ENCODE measurements at regions not wholly inside any gene's neighbourhood (a gene's known extent, or its start where the extent isn't known, plus 50 kb on each side); places are given as distances from the start of the nearest gene placed in this dataset.

DNA sequence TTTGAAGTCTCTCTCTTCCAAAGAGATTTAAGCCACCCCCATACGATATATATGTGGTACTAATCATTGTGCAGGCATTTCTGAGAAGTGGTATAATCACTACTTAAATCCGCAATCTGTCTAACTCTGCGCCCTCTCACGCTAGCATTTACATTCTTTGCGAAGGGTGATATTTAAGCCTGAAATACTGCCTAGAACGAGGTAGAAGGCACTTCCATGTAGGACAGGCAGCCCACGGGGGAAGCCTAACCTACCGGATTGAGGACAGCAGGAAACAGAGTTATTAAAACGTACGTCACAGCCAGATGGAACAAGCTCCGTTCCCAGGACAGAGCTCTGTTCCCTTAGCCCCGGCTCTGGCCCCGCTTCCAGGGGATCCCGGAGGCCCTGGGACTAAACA, 59.3 kb upstream of the ECHDC3 start:
- Histone ChIP-seq H3K9ac (ENCODE audit: low read depth in 1 of 3, low read length in 3 of 3) (no peak overlapping the region), H3K9me3 (ENCODE audit: control insufficient read depth in 3 of 3, low read length in 3 of 3) (no peaks in the 10 kb centered on the region), H3K27ac (ENCODE audit: low read depth, low read length) (no peak overlapping the region), H3K4me1 (ENCODE audit: control insufficient read depth in 3 of 3, insufficient read depth in 3 of 3, low read length in 3 of 3) (peaks cover 8 to 11% (median 9%) of the 10 kb centered on the region in 3 donors), H3K27me3 (ENCODE audit: control insufficient read depth in 3 of 3, insufficient read depth in 3 of 3, low read length in 3 of 3) (peaks cover 3 to 27% (median 14%) of the 10 kb centered on the region in 3 donors), H3K4me3 (ENCODE audit: low read length in 3 of 3) (no peak overlapping the region), H3K36me3 (ENCODE audit: control insufficient read depth in 3 of 3, insufficient read depth in 3 of 3, low read length in 3 of 3) (no peaks in the 10 kb centered on the region)

DNA sequence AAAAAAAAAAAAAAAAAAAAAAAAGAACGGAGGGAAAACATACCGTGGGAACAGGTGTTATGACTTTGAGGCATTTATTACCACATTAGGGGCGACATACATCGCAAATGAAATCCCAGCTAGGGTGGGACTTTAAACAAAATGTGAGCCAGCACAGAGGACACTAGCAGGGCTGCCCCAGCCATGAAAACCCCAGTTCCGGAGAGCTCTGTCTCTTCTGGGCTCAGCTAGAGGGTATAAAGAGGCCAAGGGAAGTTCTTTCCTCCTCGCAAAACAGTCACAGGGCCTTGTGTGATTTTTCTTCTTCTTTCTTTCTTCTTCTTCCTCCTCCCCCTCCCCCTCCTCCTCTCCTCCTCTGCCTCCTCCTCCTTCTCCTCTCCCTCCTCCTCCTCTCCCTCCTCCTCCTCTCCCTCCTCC, 59.9 kb upstream of the ECHDC3 start:
- H3K27ac ChIP-seq (ENCODE audit: low read depth, low read length), result no peak overlapping the region
- H3K4me1 ChIP-seq (ENCODE audit: control insufficient read depth in 3 of 3, insufficient read depth in 3 of 3, low read length in 3 of 3), result peaks cover 8 to 11% (median 9%) of the 10 kb centered on the region in 3 donors

DNA sequence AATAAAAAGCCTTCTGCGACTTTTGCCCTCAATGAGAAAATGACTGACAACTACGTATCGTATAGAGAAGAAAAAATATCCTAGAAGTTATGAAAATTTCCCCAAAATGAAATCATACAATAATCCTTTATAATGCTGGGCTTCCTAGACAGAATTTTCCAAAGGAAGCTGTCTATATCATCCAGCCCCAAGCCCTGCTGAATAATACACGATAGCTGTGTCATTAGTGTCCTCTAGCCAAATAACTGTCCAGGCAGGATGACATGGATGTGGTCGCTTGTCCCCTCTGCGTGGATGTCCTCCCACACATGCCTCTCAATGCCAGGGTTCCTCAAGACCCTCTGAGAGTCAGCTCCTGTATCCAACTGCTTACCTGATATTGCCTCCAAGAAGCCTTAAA, 61.7 kb upstream of the ECHDC3 start:
- peaks cover 3 to 33% (median 21%) of the 10 kb centered on the region in 3 donors for H3K27me3 ChIP-seq (ENCODE audit: control insufficient read depth in 3 of 3, insufficient read depth in 3 of 3, low read length in 3 of 3)
- no peaks in the 10 kb centered on the region for H3K9me3 ChIP-seq (ENCODE audit: control insufficient read depth in 3 of 3, low read length in 3 of 3)
- H3K4me1 ChIP-seq (ENCODE audit: control insufficient read depth in 3 of 3, insufficient read depth in 3 of 3, low read length in 3 of 3), result peaks cover 7 to 11% (median 9%) of the 10 kb centered on the region in 3 donors
- no peak overlapping the region for H3K27ac ChIP-seq (ENCODE audit: low read depth, low read length)
- H3K4me3 ChIP-seq (ENCODE audit: low read length in 3 of 3), result no peak overlapping the region
- no peak overlapping the region for H3K9ac ChIP-seq (ENCODE audit: low read depth in 1 of 3, low read length in 3 of 3)
- no peaks in the 10 kb centered on the region for H3K36me3 ChIP-seq (ENCODE audit: control insufficient read depth in 3 of 3, insufficient read depth in 3 of 3, low read length in 3 of 3)

More for the DNA sequence above, 59.9 kb upstream of the ECHDC3 start:
- H3K27me3 ChIP-seq (ENCODE audit: control insufficient read depth in 3 of 3, insufficient read depth in 3 of 3, low read length in 3 of 3), result peaks cover 3 to 31% (median 16%) of the 10 kb centered on the region in 3 donors
- H3K9ac ChIP-seq (ENCODE audit: low read depth in 1 of 3, low read length in 3 of 3), result no peak overlapping the region
- H3K36me3 ChIP-seq (ENCODE audit: control insufficient read depth in 3 of 3, insufficient read depth in 3 of 3, low read length in 3 of 3), result no peaks in the 10 kb centered on the region
- H3K4me3 ChIP-seq (ENCODE audit: low read length in 3 of 3), result no peak overlapping the region
- no peaks in the 10 kb centered on the region for H3K9me3 ChIP-seq (ENCODE audit: control insufficient read depth in 3 of 3, low read length in 3 of 3)

DNA sequence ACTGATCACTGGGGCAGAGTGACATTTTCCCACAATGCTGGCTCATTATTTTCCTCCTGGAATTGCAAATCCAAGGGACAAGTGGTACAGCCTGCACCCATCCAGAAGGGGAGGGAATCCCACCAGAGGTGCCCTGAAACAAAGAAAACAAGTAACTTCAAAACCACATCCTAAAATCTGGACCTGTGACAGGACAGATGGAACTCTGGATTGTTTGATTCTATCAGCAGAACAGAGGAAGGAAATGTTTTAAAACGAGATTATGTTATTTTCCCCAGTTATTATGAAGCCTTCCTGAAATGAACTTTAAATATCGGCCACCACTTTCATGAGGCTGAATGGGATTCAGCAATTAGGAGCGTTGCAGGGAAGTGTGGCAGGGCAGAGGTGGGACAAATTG, 62.2 kb upstream of the ECHDC3 start:
- H3K27ac ChIP-seq (ENCODE audit: low read depth, low read length), result no peak overlapping the region
- peaks cover 3 to 33% (median 21%) of the 10 kb centered on the region in 3 donors for H3K27me3 ChIP-seq (ENCODE audit: control insufficient read depth in 3 of 3, insufficient read depth in 3 of 3, low read length in 3 of 3)
- H3K4me1 ChIP-seq (ENCODE audit: control insufficient read depth in 3 of 3, insufficient read depth in 3 of 3, low read length in 3 of 3), result peaks cover 3 to 9% (median 5%) of the 10 kb centered on the region in 3 donors
- H3K36me3 ChIP-seq (ENCODE audit: control insufficient read depth in 3 of 3, insufficient read depth in 3 of 3, low read length in 3 of 3), result no peaks in the 10 kb centered on the region
- H3K9me3 ChIP-seq (ENCODE audit: control insufficient read depth in 3 of 3, low read length in 3 of 3), result no peaks in the 10 kb centered on the region
- no peak overlapping the region for H3K4me3 ChIP-seq (ENCODE audit: low read length in 3 of 3)
- H3K9ac ChIP-seq (ENCODE audit: low read depth in 1 of 3, low read length in 3 of 3), result no peak overlapping the region

DNA sequence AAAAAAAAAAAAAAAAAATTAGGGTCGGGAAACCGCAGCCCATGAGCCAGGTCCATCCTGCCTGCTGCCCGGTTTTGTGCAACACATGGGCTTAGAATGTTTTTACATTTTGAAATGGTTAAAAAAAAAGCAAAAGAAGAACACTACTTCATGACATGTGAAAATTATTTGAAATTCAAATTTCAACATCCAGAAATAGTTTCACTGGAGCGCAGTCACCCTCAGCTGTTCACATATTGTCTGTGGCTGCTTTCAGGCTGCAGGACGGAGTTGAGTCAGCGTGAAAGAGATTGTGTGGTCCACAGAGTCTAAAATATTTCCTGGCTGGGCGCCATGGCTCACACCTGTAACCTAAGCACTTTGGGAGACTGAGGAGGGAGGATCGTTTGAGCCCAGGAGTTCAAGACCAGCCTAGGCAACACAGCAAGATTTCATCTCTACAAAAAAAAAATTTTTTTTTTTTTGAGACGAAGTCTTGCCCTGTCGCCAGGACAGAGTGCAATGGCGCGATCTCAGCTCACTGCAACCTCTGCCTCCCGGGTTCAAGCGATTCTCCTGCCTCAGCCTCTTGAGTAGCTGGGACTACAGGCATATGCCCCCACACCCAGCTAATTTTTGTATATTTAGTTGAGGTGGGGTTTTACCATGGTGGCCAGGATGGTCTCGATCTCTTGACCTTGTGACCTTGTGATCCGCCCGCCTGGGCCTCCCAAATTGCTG, 63.9 kb upstream of the ECHDC3 start:
- H3K4me1 ChIP-seq (ENCODE audit: control insufficient read depth in 3 of 3, insufficient read depth in 3 of 3, low read length in 3 of 3), result no peaks in the 10 kb centered on the region

DNA sequence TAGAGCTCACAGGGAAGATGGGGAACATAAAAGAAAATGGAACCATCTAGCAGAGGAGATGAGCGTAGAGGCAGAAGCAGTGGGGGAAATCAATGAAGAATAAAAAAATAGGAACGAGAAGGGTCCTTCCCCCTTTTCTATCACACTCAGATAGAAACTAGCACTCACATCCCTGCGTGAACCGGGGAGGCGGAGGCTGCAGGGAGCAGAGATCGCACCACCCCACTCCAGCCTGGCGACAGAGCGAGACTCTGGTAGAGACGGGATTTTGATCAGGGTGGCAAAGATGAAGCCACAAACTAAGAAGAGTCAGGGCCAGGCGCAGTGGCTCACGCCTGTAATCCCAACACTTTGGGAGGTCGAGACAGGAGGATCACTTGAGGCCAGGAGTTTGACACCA, 64.7 kb upstream of the ECHDC3 start:
- H3K9me3 ChIP-seq (ENCODE audit: control insufficient read depth in 3 of 3, low read length in 3 of 3), result no peaks in the 10 kb centered on the region
- peaks cover 3 to 27% (median 21%) of the 10 kb centered on the region in 3 donors for H3K27me3 ChIP-seq (ENCODE audit: control insufficient read depth in 3 of 3, insufficient read depth in 3 of 3, low read length in 3 of 3)
- no peak overlapping the region for H3K4me3 ChIP-seq (ENCODE audit: low read length in 3 of 3)
- H3K4me1 ChIP-seq (ENCODE audit: control insufficient read depth in 3 of 3, insufficient read depth in 3 of 3, low read length in 3 of 3), result no peaks in the 10 kb centered on the region
- no peaks in the 10 kb centered on the region for H3K36me3 ChIP-seq (ENCODE audit: control insufficient read depth in 3 of 3, insufficient read depth in 3 of 3, low read length in 3 of 3)
- H3K9ac ChIP-seq (ENCODE audit: low read depth in 1 of 3, low read length in 3 of 3), result no peak overlapping the region
- H3K27ac ChIP-seq (ENCODE audit: low read depth, low read length), result no peak overlapping the region

More for the DNA sequence above, 63.9 kb upstream of the ECHDC3 start:
- Histone ChIP-seq H3K4me3 (ENCODE audit: low read length in 3 of 3) (no peak overlapping the region), H3K9me3 (ENCODE audit: control insufficient read depth in 3 of 3, low read length in 3 of 3) (no peaks in the 10 kb centered on the region), H3K27me3 (ENCODE audit: control insufficient read depth in 3 of 3, insufficient read depth in 3 of 3, low read length in 3 of 3) (peaks cover 3 to 31% (median 21%) of the 10 kb centered on the region in 3 donors), H3K9ac (ENCODE audit: low read depth in 1 of 3, low read length in 3 of 3) (no peak overlapping the region), H3K36me3 (ENCODE audit: control insufficient read depth in 3 of 3, insufficient read depth in 3 of 3, low read length in 3 of 3) (no peaks in the 10 kb centered on the region), H3K27ac (ENCODE audit: low read depth, low read length) (no peak overlapping the region)

DNA sequence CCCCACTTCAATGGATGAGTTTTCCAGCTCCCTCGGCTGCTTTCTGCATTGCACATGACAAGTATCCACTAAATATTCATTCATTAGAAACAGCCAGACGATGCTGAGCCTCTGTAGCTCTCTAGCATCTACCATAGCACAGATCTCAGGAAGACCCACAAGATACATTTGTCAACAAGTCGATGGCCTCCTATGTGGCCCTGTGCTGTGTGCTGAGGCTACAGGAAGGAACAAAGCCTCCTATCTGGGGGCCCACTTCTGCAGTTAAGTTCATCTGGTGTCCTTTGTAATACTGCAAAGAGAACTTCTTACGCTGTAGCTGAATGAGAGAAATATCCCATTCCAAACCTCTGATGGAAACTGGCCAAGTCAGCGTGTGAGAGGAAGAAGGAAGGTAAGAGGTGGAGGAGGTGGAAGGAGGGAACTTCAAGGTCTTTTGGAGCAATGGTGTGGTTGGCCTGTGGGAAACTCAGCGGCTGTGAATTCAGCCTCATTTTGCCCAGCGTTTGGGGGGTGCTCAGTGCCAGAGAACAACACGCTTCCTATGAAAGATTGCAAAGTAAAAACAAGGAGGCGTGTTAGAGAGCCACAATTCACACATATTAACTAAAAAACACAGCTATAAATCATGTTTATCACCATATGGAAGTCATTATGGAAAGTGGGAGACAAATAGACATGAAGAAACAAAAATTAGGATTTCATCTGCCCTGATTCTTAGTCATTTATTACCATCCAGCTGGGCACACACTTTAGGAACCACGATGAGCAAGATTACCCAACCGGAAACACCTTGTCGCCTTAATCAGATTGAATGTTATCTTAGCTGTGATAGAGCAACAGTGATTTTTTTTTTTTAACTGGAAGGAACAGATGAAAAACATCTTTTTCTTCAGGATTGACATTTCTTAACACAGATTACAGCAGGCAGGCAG, 62.2 kb upstream of the USP6NL start:
- H3K36me3 ChIP-seq (ENCODE audit: control insufficient read depth in 3 of 3, insufficient read depth in 3 of 3, low read length in 3 of 3), result no peaks in the 10 kb centered on the region
- no peak overlapping the region for H3K4me3 ChIP-seq (ENCODE audit: low read length in 3 of 3)
- no peaks in the 10 kb centered on the region for H3K4me1 ChIP-seq (ENCODE audit: control insufficient read depth in 3 of 3, insufficient read depth in 3 of 3, low read length in 3 of 3)
- H3K27me3 ChIP-seq (ENCODE audit: control insufficient read depth in 3 of 3, insufficient read depth in 3 of 3, low read length in 3 of 3), result peaks cover 0 to 9% (median 6%) of the 10 kb centered on the region in 3 donors
- no peak overlapping the region for H3K9ac ChIP-seq (ENCODE audit: low read depth in 1 of 3, low read length in 3 of 3)
- no peaks in the 10 kb centered on the region for H3K9me3 ChIP-seq (ENCODE audit: control insufficient read depth in 3 of 3, low read length in 3 of 3)
- no peak overlapping the region for H3K27ac ChIP-seq (ENCODE audit: low read depth, low read length)

DNA sequence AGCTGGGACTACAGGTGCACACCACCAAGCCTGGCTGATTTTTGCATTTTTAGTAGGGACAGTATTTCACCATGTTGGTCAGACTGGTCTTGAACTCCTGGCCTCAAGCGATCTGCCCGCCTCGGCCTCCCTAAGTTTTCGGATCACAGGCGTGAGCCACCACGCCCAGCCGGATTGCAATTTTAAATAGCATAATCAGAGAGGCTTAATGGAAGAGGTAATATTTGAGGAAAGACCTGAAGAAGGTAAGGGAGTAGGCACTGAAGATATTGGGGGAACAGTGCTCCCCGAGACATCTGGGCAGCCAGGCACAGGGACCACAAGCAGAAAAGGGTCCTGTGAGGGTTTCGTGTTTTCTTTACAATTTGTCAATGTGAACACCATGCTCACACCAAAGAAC, 61.4 kb upstream of the USP6NL start:
- Histone ChIP-seq H3K9me3 (ENCODE audit: control insufficient read depth in 3 of 3, low read length in 3 of 3) (no peaks in the 10 kb centered on the region), H3K4me3 (ENCODE audit: low read length in 3 of 3) (no peak overlapping the region), H3K27me3 (ENCODE audit: control insufficient read depth in 3 of 3, insufficient read depth in 3 of 3, low read length in 3 of 3) (peaks cover 0 to 9% (median 6%) of the 10 kb centered on the region in 3 donors), H3K9ac (ENCODE audit: low read depth in 1 of 3, low read length in 3 of 3) (no peak overlapping the region), H3K4me1 (ENCODE audit: control insufficient read depth in 3 of 3, insufficient read depth in 3 of 3, low read length in 3 of 3) (no peaks in the 10 kb centered on the region), H3K27ac (ENCODE audit: low read depth, low read length) (no peak overlapping the region), H3K36me3 (ENCODE audit: control insufficient read depth in 3 of 3, insufficient read depth in 3 of 3, low read length in 3 of 3) (no peaks in the 10 kb centered on the region)

DNA sequence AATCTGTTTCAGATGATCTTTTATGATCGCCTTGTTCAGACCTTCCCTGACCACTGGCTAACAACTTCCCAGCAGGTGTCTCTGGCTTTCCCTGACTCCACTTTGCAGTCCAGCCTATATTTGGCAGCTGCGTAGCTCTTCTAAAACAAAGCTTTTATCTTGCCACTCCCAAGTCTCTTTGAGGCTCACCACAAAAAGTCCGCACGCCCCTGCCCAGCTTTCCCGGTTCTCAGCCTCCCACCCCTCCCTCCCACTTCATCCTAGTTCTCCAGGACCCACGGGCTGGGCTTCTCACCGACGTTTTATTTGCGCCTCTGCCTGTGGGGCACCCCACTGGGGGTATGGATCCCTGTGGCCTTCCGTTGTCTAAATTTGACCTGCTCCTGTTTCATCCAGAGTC, 58.9 kb upstream of the USP6NL start:
- Histone ChIP-seq H3K27ac (ENCODE audit: low read depth, low read length) (no peak overlapping the region), H3K9ac (ENCODE audit: low read depth in 1 of 3, low read length in 3 of 3) (no peak overlapping the region), H3K36me3 (ENCODE audit: control insufficient read depth in 3 of 3, insufficient read depth in 3 of 3, low read length in 3 of 3) (no peaks in the 10 kb centered on the region), H3K4me1 (ENCODE audit: control insufficient read depth in 3 of 3, insufficient read depth in 3 of 3, low read length in 3 of 3) (no peaks in the 10 kb centered on the region), H3K9me3 (ENCODE audit: control insufficient read depth in 3 of 3, low read length in 3 of 3) (no peaks in the 10 kb centered on the region), H3K4me3 (ENCODE audit: low read length in 3 of 3) (no peak overlapping the region), H3K27me3 (ENCODE audit: control insufficient read depth in 3 of 3, insufficient read depth in 3 of 3, low read length in 3 of 3) (peaks cover 0 to 3% (median 0%) of the 10 kb centered on the region in 3 donors)

Measured in skeletal muscle tissue (tissue), 3 donors.